ENCODE measurements at regions not wholly inside any gene's neighbourhood (a gene's known extent, or its start where the extent isn't known, plus 50 kb on each side); places are given as distances from the start of the nearest gene placed in this dataset.

DNA sequence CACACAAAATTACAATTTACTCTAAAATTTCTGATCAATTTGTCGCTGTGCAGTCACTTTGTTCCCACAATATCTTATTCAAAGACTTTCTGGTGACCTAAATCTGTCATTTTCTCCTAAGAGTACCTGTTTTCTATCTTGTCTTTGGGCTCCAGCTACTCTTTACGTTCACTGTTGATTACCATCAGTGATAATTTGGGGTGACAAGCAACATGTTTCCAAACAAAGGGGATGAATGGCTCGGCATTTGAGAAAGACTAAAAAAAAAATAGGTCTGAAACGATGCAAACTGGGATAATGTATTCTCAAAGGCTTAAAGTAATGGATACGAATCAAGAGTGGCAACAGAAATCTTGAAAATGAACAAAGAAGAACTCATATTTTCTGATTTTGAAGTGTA is 205.2 kb upstream of the DAB2 start:
- no peaks in the 10 kb centered on the region for H3K36me3 ChIP-seq (ENCODE audit: low read depth, missing control alignments)
- H3K4me3 ChIP-seq, result no peak overlapping the region
- TF ChIP-seq, protein P1, sequence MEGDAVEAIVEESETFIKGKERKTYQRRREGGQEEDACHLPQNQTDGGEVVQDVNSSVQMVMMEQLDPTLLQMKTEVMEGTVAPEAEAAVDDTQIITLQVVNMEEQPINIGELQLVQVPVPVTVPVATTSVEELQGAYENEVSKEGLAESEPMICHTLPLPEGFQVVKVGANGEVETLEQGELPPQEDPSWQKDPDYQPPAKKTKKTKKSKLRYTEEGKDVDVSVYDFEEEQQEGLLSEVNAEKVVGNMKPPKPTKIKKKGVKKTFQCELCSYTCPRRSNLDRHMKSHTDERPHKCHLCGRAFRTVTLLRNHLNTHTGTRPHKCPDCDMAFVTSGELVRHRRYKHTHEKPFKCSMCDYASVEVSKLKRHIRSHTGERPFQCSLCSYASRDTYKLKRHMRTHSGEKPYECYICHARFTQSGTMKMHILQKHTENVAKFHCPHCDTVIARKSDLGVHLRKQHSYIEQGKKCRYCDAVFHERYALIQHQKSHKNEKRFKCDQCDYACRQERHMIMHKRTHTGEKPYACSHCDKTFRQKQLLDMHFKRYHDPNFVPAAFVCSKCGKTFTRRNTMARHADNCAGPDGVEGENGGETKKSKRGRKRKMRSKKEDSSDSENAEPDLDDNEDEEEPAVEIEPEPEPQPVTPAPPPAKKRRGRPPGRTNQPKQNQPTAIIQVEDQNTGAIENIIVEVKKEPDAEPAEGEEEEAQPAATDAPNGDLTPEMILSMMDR (IDR thresholded peaks at IDR 0.05), result no peak
- no peak for TF ChIP-seq POLR2A (IDR thresholded peaks at IDR 0.05)
- H3K27me3 ChIP-seq, result no peaks in the 10 kb centered on the region
- no peaks in the 10 kb centered on the region for H3K9me3 ChIP-seq
- no peak for DNase-seq
- H3K4me1 ChIP-seq, result no peaks in the 10 kb centered on the region
- WGBS, 2 donors, result 89 to 93% methylated on average over 5 of the region's 5 CpGs
- intact Hi-C loops (cut with DNase I; ENCODE audit: low total_unique reads), result no loop called here
- H3K27ac ChIP-seq, result no peak overlapping the region

DNA sequence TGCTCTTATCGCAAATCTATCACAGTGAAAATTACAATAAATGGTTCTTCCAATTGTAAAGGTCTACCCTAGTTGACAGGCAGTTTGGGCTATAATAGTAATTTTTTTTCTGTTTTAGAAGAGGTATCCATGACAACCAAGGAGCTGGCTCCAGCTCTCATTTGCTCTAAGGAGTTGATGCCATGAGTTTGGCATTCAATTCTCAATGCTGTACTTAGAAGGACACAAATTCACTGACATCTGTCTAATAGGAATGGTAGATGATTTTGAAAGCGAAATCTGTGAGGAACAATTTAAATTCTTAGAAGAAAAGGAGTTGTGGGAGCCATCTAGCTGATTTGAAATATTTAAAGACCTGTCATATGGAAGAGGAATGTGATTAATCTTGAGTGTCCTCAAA is 203.6 kb upstream of the DAB2 start:
- Histone ChIP-seq H3K27ac (no peak overlapping the region), H3K36me3 (ENCODE audit: low read depth, missing control alignments) (no peaks in the 10 kb centered on the region), H3K4me1 (no peaks in the 10 kb centered on the region), H3K4me3 (no peak overlapping the region), H3K27me3 (no peaks in the 10 kb centered on the region), H3K9me3 (no peaks in the 10 kb centered on the region)
- TF ChIP-seq POLR2A (IDR thresholded peaks at IDR 0.05), result no peak
- TF ChIP-seq, protein P1 (IDR thresholded peaks at IDR 0.05), result no peak
- 82 to 85% methylated on average over 2 of the region's 2 CpGs for WGBS, 2 donors
- intact Hi-C loops (cut with DNase I; ENCODE audit: low total_unique reads), result no loop called here
- DNase-seq, result no peak

DNA sequence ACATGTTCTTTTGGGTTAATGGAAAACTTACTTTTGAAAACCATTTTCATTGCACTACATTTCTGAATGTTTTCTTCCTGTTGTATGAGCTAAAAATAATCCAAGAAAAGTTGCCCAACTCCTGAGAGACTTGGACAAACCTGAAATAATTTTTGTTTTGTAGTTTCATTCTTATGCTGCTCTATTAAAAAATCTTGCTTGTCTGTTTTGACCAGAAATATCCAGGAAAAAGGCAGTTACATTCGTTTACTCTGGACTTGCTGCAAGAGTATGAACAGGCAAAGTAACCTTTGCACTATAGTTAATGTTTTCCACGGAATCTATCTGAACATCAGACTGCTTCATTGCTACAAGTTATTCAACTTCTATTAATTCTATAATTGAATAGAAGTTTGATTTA is 200.1 kb upstream of the DAB2 start:
- intact Hi-C loops (cut with DNase I; ENCODE audit: low total_unique reads), result no loop called here
- TF ChIP-seq POLR2A (IDR thresholded peaks at IDR 0.05), result no peak
- TF ChIP-seq, protein P1 (IDR thresholded peaks at IDR 0.05), result no peak
- Histone ChIP-seq H3K27me3 (no peaks in the 10 kb centered on the region), H3K4me3 (no peak overlapping the region), H3K9me3 (no peaks in the 10 kb centered on the region), H3K4me1 (no peaks in the 10 kb centered on the region), H3K36me3 (ENCODE audit: low read depth, missing control alignments) (no peaks in the 10 kb centered on the region), H3K27ac (no peak overlapping the region)
- 39 to 41% methylated on average over 2 of the region's 2 CpGs for WGBS, 2 donors
- no peak for DNase-seq

DNA sequence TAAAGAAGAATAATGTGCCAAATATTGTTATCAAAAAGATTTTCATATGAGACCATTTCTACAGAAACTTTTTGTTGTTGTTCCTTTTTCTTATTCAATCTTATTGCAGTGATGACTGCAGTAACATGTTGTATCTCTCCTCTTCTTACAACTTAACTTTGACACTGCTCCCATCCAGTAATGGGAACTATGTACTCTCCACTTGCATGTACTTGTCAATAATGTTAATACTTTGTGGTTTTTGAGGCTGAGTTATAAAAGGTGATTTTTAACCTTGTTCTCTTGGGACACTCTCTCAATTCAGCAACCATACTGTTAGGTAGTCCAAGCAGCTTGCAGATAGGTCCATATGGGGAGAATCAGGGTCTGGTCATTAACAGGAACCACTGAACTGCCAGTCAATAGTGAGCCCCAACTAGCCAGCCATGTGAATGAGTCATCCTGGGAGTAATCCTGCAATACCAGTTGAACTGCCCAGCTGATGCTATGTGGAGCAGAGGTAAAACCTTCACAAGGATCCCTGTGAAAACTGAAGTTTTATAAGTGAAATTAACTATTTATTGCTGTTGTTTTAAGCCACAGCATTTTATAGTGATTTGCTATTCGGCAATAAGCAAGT is 199.6 kb upstream of the DAB2 start:
- Histone ChIP-seq H3K27me3 (no peaks in the 10 kb centered on the region), H3K27ac (no peak overlapping the region), H3K4me3 (no peak overlapping the region), H3K36me3 (ENCODE audit: low read depth, missing control alignments) (no peaks in the 10 kb centered on the region), H3K4me1 (no peaks in the 10 kb centered on the region), H3K9me3 (no peaks in the 10 kb centered on the region)
- no peak for DNase-seq
- 59 to 73% methylated on average over 1 of the region's 1 CpG for WGBS, 2 donors
- no peak for TF ChIP-seq POLR2A (IDR thresholded peaks at IDR 0.05)
- TF ChIP-seq, protein P1 (IDR thresholded peaks at IDR 0.05), result no peak
- intact Hi-C loops (cut with DNase I; ENCODE audit: low total_unique reads), result no loop called here

DNA sequence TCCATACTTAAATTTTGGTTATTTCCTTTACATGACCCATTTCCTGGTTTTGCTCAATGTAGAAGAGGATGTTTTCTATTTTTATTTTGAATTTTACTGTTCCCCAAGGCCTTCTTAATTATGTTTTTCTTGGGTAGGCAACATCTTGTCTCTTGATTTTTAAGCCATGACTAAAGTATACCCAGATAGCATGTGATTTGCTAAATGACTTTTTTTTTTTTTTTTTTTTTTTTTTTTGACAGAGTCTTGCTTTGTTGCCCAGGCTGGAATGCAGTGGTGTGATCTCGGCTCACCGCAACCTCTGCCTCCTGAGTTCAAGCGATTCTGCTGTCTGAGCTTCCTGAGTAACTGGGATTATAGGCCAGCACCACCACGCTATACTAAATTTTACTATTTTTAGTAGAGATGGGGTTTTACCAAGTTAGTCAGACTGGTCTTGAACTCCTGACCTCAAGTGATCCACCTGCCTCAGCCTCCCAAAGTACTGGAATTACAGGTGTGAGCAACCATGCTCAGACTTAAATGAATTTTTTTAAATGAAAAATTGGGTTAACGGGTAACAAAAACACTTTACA is 198.6 kb upstream of the DAB2 start:
- intact Hi-C loops (cut with DNase I; ENCODE audit: low total_unique reads), result no loop called here
- H3K9me3 ChIP-seq, result no peaks in the 10 kb centered on the region
- no peaks in the 10 kb centered on the region for H3K36me3 ChIP-seq (ENCODE audit: low read depth, missing control alignments)
- no peak for DNase-seq
- no peak overlapping the region for H3K27ac ChIP-seq
- TF ChIP-seq POLR2A (IDR thresholded peaks at IDR 0.05), result no peak
- TF ChIP-seq, protein P1 (IDR thresholded peaks at IDR 0.05), result no peak
- H3K4me1 ChIP-seq, result no peaks in the 10 kb centered on the region
- no peaks in the 10 kb centered on the region for H3K27me3 ChIP-seq
- 83 to 85% methylated on average over 5 of the region's 5 CpGs for WGBS, 2 donors
- H3K4me3 ChIP-seq, result no peak overlapping the region

Data from testis (tissue), 2 donors.